EH (cell line): ENCODE measurements at regions not wholly inside any gene's neighbourhood (a gene's known extent, or its start where the extent isn't known, plus 50 kb on each side); places are given as distances from the start of the nearest gene placed in this dataset.

Source experiments
- DNase-seq: peaks from one replicate; pipeline ENCODE4 v3.0.0-alpha.2; 2015; ENCODE audit warnings: low read depth

- no peak for DNase-seq
Observed at GRCh38 chr12:132407451-132407961, 78.1 kb upstream of the GALNT9 start.

GRCh38 chr12:132406493-132407450 is 77.4 kb upstream of the GALNT9 start:
- DNase-seq: no peak

- DNase-seq: no peak
Observed at GRCh38 chr12:132405742-132406251, 76.4 kb upstream of the GALNT9 start.

- DNase-seq: no peak
Observed at GRCh38 chr12:132404951-132405741, 75.8 kb upstream of the GALNT9 start.

- no peak for DNase-seq
Observed at GRCh38 chr12:132404435-132404855, 75.1 kb upstream of the GALNT9 start.

- DNase-seq: no peak
Observed at GRCh38 chr12:132403636-132404434, 74.4 kb upstream of the GALNT9 start.

- no peak for DNase-seq
Observed at GRCh38 chr12:132402831-132403416, 73.5 kb upstream of the GALNT9 start.

GRCh38 chr12:132401982-132402381 is 72.6 kb upstream of the GALNT9 start:
- DNase-seq: no peak

- no peak for DNase-seq
Observed at GRCh38 chr12:132400011-132400641, 70.7 kb upstream of the GALNT9 start.

- no peak for DNase-seq
Observed at GRCh38 chr12:132399092-132400010, 70.0 kb upstream of the GALNT9 start.

- no peak for DNase-seq
Observed at GRCh38 chr12:132398386-132398991, 69.1 kb upstream of the GALNT9 start.

GRCh38 chr12:132397934-132398385 is 68.6 kb upstream of the GALNT9 start:
- DNase-seq: no peak

- DNase-seq: no peak
Observed at GRCh38 chr12:132397152-132397933, 68.0 kb upstream of the GALNT9 start.

- no peak for DNase-seq
Observed at GRCh38 chr12:132396657-132397056, 67.3 kb upstream of the GALNT9 start.

- no peak for DNase-seq
Observed at GRCh38 chr12:132395908-132396305, 66.5 kb upstream of the GALNT9 start.

GRCh38 chr12:132395192-132395907 is 66.0 kb upstream of the GALNT9 start:
- DNase-seq: no peak
